ENCODE measurements at regions not wholly inside any gene's neighbourhood (a gene's known extent, or its start where the extent isn't known, plus 50 kb on each side); places are given as distances from the start of the nearest gene placed in this dataset.

GRCh38 chr5:91706785-91707520, 323.8 kb upstream of the ARRDC3 start:
- TF ChIP-seq CTCF (IDR thresholded peaks at IDR 0.05): no peak
- TF ChIP-seq POLR2A (IDR thresholded peaks at IDR 0.05): no peak
